GM13976 (cell line): ENCODE measurements at regions not wholly inside any gene's neighbourhood (a gene's known extent, or its start where the extent isn't known, plus 50 kb on each side); places are given as distances from the start of the nearest gene placed in this dataset.

ENCODE experiments used
- DNase-seq: peaks from one replicate; pipeline ENCODE4 v3.0.0; 2012; ENCODE audit warnings: low spot score
- in situ Hi-C: fragments of 300-500 bp; cut with MboI; formaldehyde crosslinking; loops from one replicate; pipeline ENCODE4 v1.12.0; 2022; ENCODE audit warnings: low sequenced_read_pairs, mixed read lengths, inconsistent platforms; ENCODE audit not compliant: unreplicated experiment
- TF ChIP-seq, protein P1 (sequence below): IDR thresholded peaks from 2 replicates; pipeline ENCODE4 v1.5.1; 2012; ENCODE audit warnings: borderline replicate concordance, mild to moderate bottlenecking; ENCODE audit not compliant: insufficient read depth; ENCODE audit errors: extremely low read depth, missing control alignments, control extremely low read depth

DNA sequence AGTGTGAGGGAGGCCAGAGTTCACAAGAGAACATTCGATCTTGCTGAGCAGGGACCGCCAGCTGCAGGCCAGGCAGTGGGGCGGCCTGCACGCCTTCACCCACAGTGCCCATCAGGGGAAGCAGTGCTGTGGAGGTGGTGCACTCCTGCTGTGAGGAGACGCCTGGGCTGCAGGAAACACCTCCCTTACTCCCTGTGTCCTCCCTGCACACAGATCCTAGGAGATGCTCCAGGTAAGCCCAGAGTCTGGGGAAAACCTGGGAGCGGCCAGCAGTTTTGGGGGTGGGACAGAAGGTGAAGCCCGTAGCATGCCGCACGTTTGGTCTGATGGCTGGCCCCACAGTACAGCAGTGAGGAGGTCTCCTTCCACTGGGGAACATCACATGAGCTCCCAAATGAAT is 180.8 kb upstream of the RAB6C start:
- in situ Hi-C loops = no loop called here
- TF ChIP-seq, protein P1, sequence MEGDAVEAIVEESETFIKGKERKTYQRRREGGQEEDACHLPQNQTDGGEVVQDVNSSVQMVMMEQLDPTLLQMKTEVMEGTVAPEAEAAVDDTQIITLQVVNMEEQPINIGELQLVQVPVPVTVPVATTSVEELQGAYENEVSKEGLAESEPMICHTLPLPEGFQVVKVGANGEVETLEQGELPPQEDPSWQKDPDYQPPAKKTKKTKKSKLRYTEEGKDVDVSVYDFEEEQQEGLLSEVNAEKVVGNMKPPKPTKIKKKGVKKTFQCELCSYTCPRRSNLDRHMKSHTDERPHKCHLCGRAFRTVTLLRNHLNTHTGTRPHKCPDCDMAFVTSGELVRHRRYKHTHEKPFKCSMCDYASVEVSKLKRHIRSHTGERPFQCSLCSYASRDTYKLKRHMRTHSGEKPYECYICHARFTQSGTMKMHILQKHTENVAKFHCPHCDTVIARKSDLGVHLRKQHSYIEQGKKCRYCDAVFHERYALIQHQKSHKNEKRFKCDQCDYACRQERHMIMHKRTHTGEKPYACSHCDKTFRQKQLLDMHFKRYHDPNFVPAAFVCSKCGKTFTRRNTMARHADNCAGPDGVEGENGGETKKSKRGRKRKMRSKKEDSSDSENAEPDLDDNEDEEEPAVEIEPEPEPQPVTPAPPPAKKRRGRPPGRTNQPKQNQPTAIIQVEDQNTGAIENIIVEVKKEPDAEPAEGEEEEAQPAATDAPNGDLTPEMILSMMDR = no peak
- DNase-seq = no peak

DNA sequence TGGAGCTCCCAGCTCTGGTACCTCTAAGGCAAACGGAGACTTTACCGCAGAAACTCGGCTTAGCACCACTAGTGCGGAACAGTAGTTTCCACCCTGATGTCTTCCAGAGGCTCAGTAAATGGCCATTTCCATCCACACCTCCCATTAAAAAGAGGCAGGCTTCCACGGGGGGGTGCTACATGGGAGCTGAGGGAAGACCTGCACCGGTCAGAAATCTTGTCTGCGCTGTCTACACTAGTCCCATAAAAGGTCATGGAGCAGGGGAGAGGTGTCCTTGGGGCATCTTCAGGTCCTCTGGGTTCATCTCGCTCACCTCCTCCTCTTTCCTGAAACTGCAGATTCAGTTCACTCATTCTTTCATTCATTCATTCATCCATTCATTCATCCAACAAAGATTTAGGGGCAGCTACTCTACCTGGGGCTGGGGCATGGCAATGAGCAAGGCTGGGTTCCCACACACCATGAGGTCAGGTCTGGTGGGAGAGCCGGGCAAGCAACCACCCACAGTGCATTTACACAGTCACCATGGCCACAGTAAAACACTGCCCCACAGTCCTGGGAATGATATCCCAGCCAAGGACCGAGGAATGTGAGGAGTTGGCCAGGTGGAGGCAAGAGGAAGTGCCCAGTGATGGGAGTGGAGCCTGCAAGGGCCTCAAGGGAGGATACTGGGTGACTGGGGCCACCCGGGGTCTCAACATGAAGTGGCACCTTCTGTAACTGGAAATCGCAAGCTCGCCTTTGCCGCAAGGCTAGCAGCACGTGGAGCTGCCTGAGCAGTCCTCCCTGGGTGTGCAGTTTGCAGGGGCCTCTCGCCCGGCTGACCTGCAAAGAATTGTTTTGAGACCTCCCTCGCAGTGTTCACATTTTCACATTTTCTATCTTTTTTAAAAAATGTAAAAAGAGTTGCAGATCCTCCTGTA is 180.2 kb upstream of the RAB6C start:
- TF ChIP-seq, protein P1 = no peak
- no peak for DNase-seq
- in situ Hi-C loops = no loop called here

DNA sequence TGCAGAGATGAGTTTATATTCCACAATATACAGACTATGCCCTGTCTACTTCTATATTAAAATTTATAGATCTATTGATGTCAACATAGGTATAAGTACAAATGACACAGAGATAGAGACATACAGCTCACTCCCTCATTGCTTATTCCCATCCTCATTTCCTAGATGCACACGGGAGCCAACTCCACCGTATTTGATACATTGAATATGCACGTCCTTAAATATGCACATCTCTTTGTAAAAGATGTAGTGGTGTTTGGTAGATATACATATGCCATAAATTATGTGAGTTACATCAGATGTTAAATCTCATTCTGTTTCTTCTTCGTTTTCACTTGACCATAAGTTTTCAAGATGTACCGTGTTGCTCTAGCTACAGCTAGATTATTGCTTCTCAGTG is 179.2 kb upstream of the RAB6C start:
- in situ Hi-C loops = no loop called here
- TF ChIP-seq, protein P1 = no peak
- DNase-seq = no peak

DNA sequence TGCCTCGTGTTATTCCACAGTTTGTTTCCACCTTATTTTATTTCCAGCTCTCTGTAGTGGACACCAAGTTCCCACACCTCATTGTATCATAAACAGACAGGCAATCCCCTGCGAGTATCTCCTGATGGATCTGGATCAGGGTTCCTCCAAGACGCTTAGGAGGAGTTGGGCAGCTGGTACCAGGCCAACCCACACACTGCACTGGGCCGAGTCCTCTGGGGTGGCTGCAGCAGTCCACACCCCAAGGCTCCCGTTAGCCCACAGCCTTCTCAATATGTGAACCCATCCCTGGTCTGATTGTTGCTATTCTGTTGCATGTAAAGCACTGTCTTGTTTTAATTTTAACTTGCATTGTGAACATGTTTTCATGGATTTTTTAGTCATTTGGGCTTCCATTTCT is 178.8 kb upstream of the RAB6C start:
- TF ChIP-seq, protein P1 = no peak
- in situ Hi-C loops = no loop called here
- no peak for DNase-seq

DNA sequence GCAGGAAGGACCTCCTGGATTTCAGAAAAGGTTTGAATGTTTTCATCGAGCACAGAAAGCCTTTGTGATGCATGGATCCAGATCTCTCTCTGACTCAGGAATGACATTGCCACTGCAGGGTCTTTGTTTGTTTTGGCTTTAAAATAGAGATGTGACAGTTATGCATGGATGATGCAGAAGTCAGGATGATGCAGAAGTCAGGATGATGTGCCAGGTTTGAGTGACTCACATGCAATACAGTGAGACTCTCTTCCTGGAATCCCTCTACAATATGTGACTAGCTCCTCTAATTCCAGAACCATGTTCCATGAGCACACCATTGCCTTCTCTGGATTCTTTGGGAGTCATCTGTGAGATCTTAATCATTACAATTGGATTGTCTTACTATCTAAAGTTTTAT is 177.9 kb upstream of the RAB6C start:
- DNase-seq = no peak
- TF ChIP-seq, protein P1 = no peak
- in situ Hi-C loops = no loop called here

DNA sequence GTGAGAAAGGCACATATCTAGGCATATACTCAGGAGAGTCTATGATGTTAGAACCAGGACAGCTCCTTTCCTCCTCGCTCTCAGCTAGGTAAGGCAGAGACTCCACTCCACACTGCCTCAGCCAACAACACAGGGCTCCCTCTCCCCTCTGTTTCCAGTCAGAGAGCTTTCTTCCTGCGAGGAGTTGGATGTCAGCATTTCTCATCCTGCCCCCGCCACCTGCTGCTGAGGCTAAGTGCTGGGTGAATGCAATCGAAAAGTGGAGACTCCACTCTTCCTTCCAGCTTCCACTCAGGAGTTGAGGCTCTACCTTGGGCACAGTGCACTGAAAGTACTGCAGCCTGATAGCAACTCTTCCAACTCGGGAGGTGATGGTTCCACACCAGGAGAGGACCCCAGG is 177.2 kb upstream of the RAB6C start:
- DNase-seq = no peak
- in situ Hi-C loops = no loop called here
- TF ChIP-seq, protein P1 = no peak

DNA sequence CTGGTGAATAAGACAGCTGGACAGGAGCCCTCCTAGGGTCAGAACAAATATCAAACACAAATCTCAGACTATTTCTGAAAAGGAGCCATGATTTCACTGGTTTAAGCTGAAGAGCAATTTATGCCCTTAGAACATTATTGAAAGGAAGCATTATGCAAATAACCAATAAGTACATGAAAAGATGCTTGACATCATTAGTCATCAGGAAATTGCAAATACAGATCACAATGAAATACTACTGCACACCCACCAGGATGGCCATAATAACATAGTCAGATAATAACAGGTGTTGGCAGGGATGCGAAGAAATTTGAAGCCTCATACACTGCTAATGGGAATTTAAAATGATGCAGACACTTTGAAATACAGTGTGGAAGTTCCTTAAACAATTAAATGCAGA is 176.4 kb upstream of the RAB6C start:
- no peak for DNase-seq
- in situ Hi-C loops = no loop called here
- TF ChIP-seq, protein P1 = no peak
